Smooth muscle cell (in vitro differentiated cells): ENCODE measurements at regions not wholly inside any gene's neighbourhood (a gene's known extent, or its start where the extent isn't known, plus 50 kb on each side); places are given as distances from the start of the nearest gene placed in this dataset.

Experiments used
- DNase-seq: peaks from one replicate; lab custom pipeline; 2025; ENCODE audit not compliant: unreplicated experiment; lab: John Stamatoyannopoulos, UW
- H2AFZ ChIP-seq: fragments of 200-600 bp; sonication (generic); 2 replicates; pipeline ENCODE4 v1.6.0; 2016; ENCODE audit warnings: antibody characterized with exemption, low read depth, mild to moderate bottlenecking
- H3F3A ChIP-seq: fragments of 200-600 bp; sonication (generic); 2 replicates; pipeline ENCODE4 v1.6.0; 2017; ENCODE audit warnings: antibody characterized with exemption, low read depth
- H3K27ac ChIP-seq: fragments of 200-600 bp; sonication (generic); 2 replicates; pipeline ENCODE4 v1.5.1; 2016; ENCODE audit warnings: low read depth, mild to moderate bottlenecking
- H3K27me3 ChIP-seq: fragments of 200-600 bp; sonication (generic); 2 replicates; pipeline ENCODE4 v1.6.1; 2016; ENCODE audit warnings: low read depth, mild to moderate bottlenecking
- H3K36me3 ChIP-seq: fragments of 200-600 bp; sonication (generic); 2 replicates; pipeline ENCODE4 v1.5.1; 2016; ENCODE audit warnings: low read depth
- H3K4me1 ChIP-seq: fragments of 200-600 bp; sonication (generic); 2 replicates; pipeline ENCODE4 v1.5.1; 2016; ENCODE audit warnings: low read depth
- H3K4me2 ChIP-seq: fragments of 200-600 bp; sonication (generic); 2 replicates; pipeline ENCODE4 v1.6.0; 2016; ENCODE audit warnings: mild to moderate bottlenecking
- H3K4me3 ChIP-seq: fragments of 200-600 bp; sonication (generic); 2 replicates; pipeline ENCODE4 v1.5.1; 2016; ENCODE audit warnings: mild to moderate bottlenecking
- H3K79me2 ChIP-seq: fragments of 200-600 bp; sonication (generic); 2 replicates; pipeline ENCODE4 v1.6.0; 2016; ENCODE audit warnings: low read depth, mild to moderate bottlenecking
- H3K9ac ChIP-seq: fragments of 200-600 bp; sonication (generic); 2 replicates; pipeline ENCODE4 v1.6.0; 2016; ENCODE audit warnings: low read depth
- H3K9me3 ChIP-seq: fragments of 200-600 bp; sonication (generic); replicated peaks from 2 replicates; pipeline ENCODE4 v1.5.1; 2016; ENCODE audit warnings: low read depth
- H4K20me1 ChIP-seq: fragments of 200-600 bp; sonication (generic); 2 replicates; pipeline ENCODE4 v1.6.0; 2016; ENCODE audit warnings: low read depth
- CTCF ChIP-seq: fragments of 200-600 bp; sonication (generic); IDR thresholded peaks from 2 replicates; pipeline ENCODE4 v1.5.1; 2017; ENCODE audit warnings: borderline replicate concordance, mild to moderate bottlenecking, antibody characterized with exemption; ENCODE audit not compliant: insufficient read depth, poor library complexity, severe bottlenecking
- WGBS: methylation state at CpG from one replicate; pipeline ENCODE4 v1.1.7; 2016; ENCODE audit warnings: low lambda C conversion rate; 5-methylcytosine and 5-hydroxymethylcytosine counted together

GRCh38 chr4:108351791-108352190 is 183.1 kb upstream of the LEF1 start:
- no peaks in the 10 kb centered on the region for H3K79me2 ChIP-seq
- no peak overlapping the region for H2AFZ ChIP-seq
- no peak for TF ChIP-seq CTCF
- H3K27me3 ChIP-seq, result no peaks in the 10 kb centered on the region
- peak overlapping the region; percentile 29 for H3K9ac ChIP-seq
- H3F3A ChIP-seq, result peaks cover 22% of the 10 kb centered on the region
- H3K4me3 ChIP-seq, result no peak overlapping the region
- H4K20me1 ChIP-seq, result no peaks in the 10 kb centered on the region
- H3K4me2 ChIP-seq, result peak overlapping the region; percentile 79
- DNase-seq, result no peak
- no peaks in the 10 kb centered on the region for H3K9me3 ChIP-seq
- H3K4me1 ChIP-seq, result peaks cover 48% of the 10 kb centered on the region
- WGBS, result 8% methylated on average over 1 of the region's 1 CpG
- no peaks in the 10 kb centered on the region for H3K36me3 ChIP-seq
- peak overlapping the region; percentile 82 for H3K27ac ChIP-seq

GRCh38 chr4:108350332-108350731 is 181.6 kb upstream of the LEF1 start:
- H3K4me3 ChIP-seq, result no peak overlapping the region
- no peaks in the 10 kb centered on the region for H3K79me2 ChIP-seq
- no peak for DNase-seq
- no peak overlapping the region for H3K9ac ChIP-seq
- H2AFZ ChIP-seq, result no peak overlapping the region
- TF ChIP-seq CTCF, result no peak
- 42% methylated on average over 14 of the region's 14 CpGs for WGBS
- no peaks in the 10 kb centered on the region for H4K20me1 ChIP-seq
- peak overlapping the region; percentile 79 for H3K4me2 ChIP-seq
- H3K9me3 ChIP-seq, result no peaks in the 10 kb centered on the region
- H3K27me3 ChIP-seq, result no peaks in the 10 kb centered on the region
- peaks cover 56% of the 10 kb centered on the region for H3K4me1 ChIP-seq
- peak overlapping the region; percentile 82 for H3K27ac ChIP-seq
- H3F3A ChIP-seq, result peaks cover 37% of the 10 kb centered on the region
- no peaks in the 10 kb centered on the region for H3K36me3 ChIP-seq

- no peak overlapping the region for H3K4me3 ChIP-seq
- peak overlapping the region; percentile 100 for H3K27ac ChIP-seq
- no peaks in the 10 kb centered on the region for H4K20me1 ChIP-seq
- no peak overlapping the region for H2AFZ ChIP-seq
- H3F3A ChIP-seq, result peaks cover 47% of the 10 kb centered on the region
- no peaks in the 10 kb centered on the region for H3K9me3 ChIP-seq
- no peaks in the 10 kb centered on the region for H3K27me3 ChIP-seq
- peak overlapping the region; percentile 92 for H3K9ac ChIP-seq
- H3K36me3 ChIP-seq, result no peaks in the 10 kb centered on the region
- TF ChIP-seq CTCF, result no peak
- H3K4me1 ChIP-seq, result peaks cover 50% of the 10 kb centered on the region
- WGBS, result 30% methylated on average over 1 of the region's 1 CpG
- peak overlapping the region; percentile 80 for H3K4me2 ChIP-seq
- H3K79me2 ChIP-seq, result no peaks in the 10 kb centered on the region
- DNase-seq, result no peak
Measured at GRCh38 chr4:108346818-108347210, 178.1 kb upstream of the LEF1 start.
